ENCODE measurements at regions not wholly inside any gene's neighbourhood (a gene's known extent, or its start where the extent isn't known, plus 50 kb on each side); places are given as distances from the start of the nearest gene placed in this dataset.

GRCh38 chr13:67964091-67964490 lies 734.0 kb upstream of the PCDH9 start:
- TF ChIP-seq FOSL2 (IDR thresholded peaks at IDR 0.05) (no peak), FOSL2 (CRISPR knock-in tag; IDR thresholded peaks at IDR 0.05) (no peak), BHLHE40 (IDR thresholded peaks at IDR 0.05; ENCODE audit: low read depth, low read length) (no peak), JUN (IDR thresholded peaks at IDR 0.05) (no peak), ZFP36 (IDR thresholded peaks at IDR 0.05; ENCODE audit: borderline replicate concordance, partially characterized antibody) (no peak), HOXB13 (CRISPR knock-in tag; IDR thresholded peaks at IDR 0.05; ENCODE audit: low read depth) (no peak), TP53 (CRISPR knock-in tag; IDR thresholded peaks at IDR 0.05) (no peak), SMC3 (IDR thresholded peaks at IDR 0.05) (no peak), CHD4 (IDR thresholded peaks at IDR 0.05; ENCODE audit: borderline replicate concordance) (no peak), KDM1A (IDR thresholded peaks at IDR 0.05; ENCODE audit: low read depth) (no peak), POLR2A (IDR thresholded peaks at IDR 0.05; ENCODE audit: low read length) (no peak), PHF8 (IDR thresholded peaks at IDR 0.05; ENCODE audit: borderline replicate concordance, low read depth) (no peak), MAX (IDR thresholded peaks at IDR 0.05) (no peak), POLR2AphosphoS2 (conservative IDR thresholded peaks at IDR 0.05; ENCODE audit: low read length) (no peak)
- no peak overlapping the region for H3K27ac ChIP-seq
- ChIA-PET POLR2A (no interaction called here), CTCF (interaction anchor here (0.6 kb wide), 1 partner anchor 15 kb away, joined by 3 read pairs; no protein-coding TSS in a partner anchor)
- 71% methylated on average over 2 of the region's 2 CpGs for WGBS (ENCODE audit: missing lambda C conversion rate)
- DNase-seq (ENCODE audit: low read depth in 1 of 2, low spot score in 1 of 2), result no peak
- no peaks in the 10 kb centered on the region for H3K9me3 ChIP-seq
- H3K4me2 ChIP-seq, result no peak overlapping the region
- FAIRE-seq, result no peak
- no peaks in the 10 kb centered on the region for H3K4me1 ChIP-seq
- ATAC-seq, result no peak
- no peak overlapping the region for H3K4me3 ChIP-seq

GRCh38 chr13:67961331-67961730 lies 731.2 kb upstream of the PCDH9 start:
- no peak for ATAC-seq
- Histone ChIP-seq H3K4me2 (no peak overlapping the region), H3K27ac (no peak overlapping the region), H3K4me3 (no peak overlapping the region), H3K9me3 (no peaks in the 10 kb centered on the region), H3K4me1 (no peaks in the 10 kb centered on the region)
- POLR2A ChIA-PET, result no interaction called here
- 58% methylated on average over 2 of the region's 2 CpGs for WGBS (ENCODE audit: missing lambda C conversion rate)
- CTCF ChIA-PET, result no interaction called here
- no peak for DNase-seq (ENCODE audit: low read depth in 1 of 2, low spot score in 1 of 2)
- FAIRE-seq, result no peak
- no peak for TF ChIP-seq KDM1A (IDR thresholded peaks at IDR 0.05; ENCODE audit: low read depth)
- TF ChIP-seq GATA3 (IDR thresholded peaks at IDR 0.05; ENCODE audit: borderline replicate concordance), result no peak
- no peak for TF ChIP-seq TP53 (CRISPR knock-in tag; IDR thresholded peaks at IDR 0.05)
- no peak for TF ChIP-seq ZFP36 (IDR thresholded peaks at IDR 0.05; ENCODE audit: borderline replicate concordance, partially characterized antibody)
- no peak for TF ChIP-seq NFE2L2 (conservative IDR thresholded peaks at IDR 0.05; ENCODE audit: low read length)
- no peak for TF ChIP-seq MAZ (IDR thresholded peaks at IDR 0.05; ENCODE audit: borderline replicate concordance, low read depth, low read length)
- no peak for TF ChIP-seq E2F6 (IDR thresholded peaks at IDR 0.05; ENCODE audit: borderline replicate concordance, low read depth)
- no peak for TF ChIP-seq TFCP2L1 (CRISPR knock-in tag; IDR thresholded peaks at IDR 0.05)
- TF ChIP-seq POLR2AphosphoS2 (conservative IDR thresholded peaks at IDR 0.05; ENCODE audit: low read length), result no peak
- TF ChIP-seq RARB (CRISPR knock-in tag; IDR thresholded peaks at IDR 0.05), result no peak
- TF ChIP-seq CHD4 (IDR thresholded peaks at IDR 0.05; ENCODE audit: borderline replicate concordance), result no peak
- TF ChIP-seq HOXA7 (CRISPR knock-in tag; IDR thresholded peaks at IDR 0.05), result no peak
- no peak for TF ChIP-seq HOXB13 (CRISPR knock-in tag; IDR thresholded peaks at IDR 0.05; ENCODE audit: low read depth)
- TF ChIP-seq JUNB (IDR thresholded peaks at IDR 0.05), result no peak
- TF ChIP-seq EP300 (IDR thresholded peaks at IDR 0.05), result no peak
- TF ChIP-seq HMGXB4 (CRISPR knock-in tag; IDR thresholded peaks at IDR 0.05; ENCODE audit: borderline replicate concordance), result no peak
- no peak for TF ChIP-seq RNF2 (IDR thresholded peaks at IDR 0.05; ENCODE audit: borderline replicate concordance, low read depth)
- TF ChIP-seq BCL3 (IDR thresholded peaks at IDR 0.05), result no peak
- no peak for TF ChIP-seq PHF8 (IDR thresholded peaks at IDR 0.05; ENCODE audit: borderline replicate concordance, low read depth)
